NCI-H128 (cell line): ENCODE measurements at regions not wholly inside any gene's neighbourhood (a gene's known extent, or its start where the extent isn't known, plus 50 kb on each side); places are given as distances from the start of the nearest gene placed in this dataset.

Experiments
- DNase-seq: peaks from one replicate; lab custom pipeline; 2025; ENCODE audit not compliant: unreplicated experiment; lab: John Stamatoyannopoulos, UW

DNA sequence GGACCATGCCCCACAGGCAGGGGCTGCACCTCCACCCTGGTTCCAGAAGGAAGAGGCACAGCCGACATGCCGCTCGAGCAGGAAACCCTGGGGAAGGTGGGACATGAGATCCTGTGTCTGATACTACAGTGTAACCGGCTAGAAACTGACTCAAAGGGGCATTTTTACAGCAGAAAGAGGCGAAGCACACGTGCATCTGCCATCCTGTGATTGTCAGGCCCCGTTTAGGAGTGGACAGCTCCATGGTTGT is 62.7 kb downstream of the SIK1 start:
- DNase-seq: no peak

DNA sequence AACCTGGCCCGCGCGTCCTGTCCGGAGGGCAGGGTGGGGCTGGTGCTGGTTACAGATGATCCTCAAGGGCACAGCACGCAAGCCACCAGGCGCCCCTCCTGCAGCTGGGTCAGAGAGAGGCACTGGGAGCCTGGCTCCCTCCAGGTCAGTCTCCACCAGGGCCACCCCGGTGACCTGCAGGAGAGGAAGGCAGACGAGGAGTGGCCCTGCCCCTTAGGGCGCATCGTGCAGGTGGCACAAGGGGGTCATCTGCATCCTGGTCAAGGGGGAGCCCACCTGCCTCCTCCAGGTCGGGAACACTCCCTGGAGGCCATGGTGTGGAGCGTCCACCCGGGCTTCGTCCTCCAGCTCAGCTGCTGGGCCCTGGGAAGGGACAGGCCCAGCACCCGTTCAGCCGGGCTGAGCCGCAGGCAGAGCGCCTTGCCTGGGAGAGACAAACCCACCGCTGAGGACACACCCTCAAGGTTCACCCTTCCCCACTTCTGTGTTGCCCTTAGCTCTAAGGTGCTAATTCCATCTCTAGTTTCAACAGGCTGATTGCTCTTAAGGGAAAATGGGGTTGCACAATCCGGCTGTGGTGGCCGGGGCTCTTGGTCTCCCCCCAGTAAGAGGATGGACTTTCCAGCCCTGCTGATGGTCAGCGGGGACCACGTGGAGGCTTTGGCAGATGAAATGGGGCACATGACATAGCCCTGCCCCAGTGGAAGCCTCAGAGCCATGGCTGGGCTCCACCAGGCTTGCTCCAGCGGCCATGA is 63.2 kb downstream of the SIK1 start:
- DNase-seq: no peak

DNA sequence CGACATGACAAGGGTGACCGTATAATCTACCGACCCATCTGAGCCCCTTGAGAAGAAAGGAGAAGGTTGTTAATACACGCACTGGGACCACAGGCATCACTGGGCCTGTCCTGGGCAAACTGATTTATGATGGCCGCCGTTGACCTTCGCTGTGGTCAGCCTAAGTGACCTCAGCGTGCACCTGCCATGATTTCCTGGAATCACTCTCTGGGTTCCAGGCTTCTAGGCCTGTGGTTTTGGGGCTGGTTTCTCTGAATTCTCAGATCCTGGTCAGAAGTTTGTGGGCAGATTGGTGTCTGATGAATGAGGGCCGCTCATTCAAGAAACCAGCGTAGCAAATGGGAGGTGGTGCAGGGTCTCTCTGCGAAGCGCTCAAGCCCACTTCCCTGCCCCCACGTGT is 64.0 kb downstream of the SIK1 start:
- DNase-seq: no peak

DNA sequence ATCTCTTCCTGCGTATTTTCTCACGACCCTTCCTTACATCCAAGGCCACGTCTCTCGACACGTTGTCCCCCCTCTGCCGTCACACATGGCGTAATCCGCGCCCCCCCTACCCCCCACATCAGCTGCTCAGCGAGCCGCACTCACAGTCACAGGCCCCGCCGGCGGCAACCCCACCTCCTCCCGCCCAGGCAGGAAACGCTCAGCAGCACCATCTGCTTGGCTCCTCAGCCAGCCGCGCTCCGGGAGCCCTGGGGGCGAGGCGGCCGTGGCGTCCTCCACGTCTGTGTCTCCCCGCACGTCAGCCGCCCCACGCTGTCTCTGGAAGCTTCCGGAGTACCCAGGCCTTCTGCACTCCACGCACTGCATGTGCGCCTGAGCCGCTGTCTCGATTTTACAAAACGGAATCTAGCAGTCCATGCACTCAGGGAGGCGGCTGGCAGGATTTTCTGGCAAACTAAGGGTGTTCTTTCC is 64.6 kb downstream of the SIK1 start:
- DNase-seq: no peak

DNA sequence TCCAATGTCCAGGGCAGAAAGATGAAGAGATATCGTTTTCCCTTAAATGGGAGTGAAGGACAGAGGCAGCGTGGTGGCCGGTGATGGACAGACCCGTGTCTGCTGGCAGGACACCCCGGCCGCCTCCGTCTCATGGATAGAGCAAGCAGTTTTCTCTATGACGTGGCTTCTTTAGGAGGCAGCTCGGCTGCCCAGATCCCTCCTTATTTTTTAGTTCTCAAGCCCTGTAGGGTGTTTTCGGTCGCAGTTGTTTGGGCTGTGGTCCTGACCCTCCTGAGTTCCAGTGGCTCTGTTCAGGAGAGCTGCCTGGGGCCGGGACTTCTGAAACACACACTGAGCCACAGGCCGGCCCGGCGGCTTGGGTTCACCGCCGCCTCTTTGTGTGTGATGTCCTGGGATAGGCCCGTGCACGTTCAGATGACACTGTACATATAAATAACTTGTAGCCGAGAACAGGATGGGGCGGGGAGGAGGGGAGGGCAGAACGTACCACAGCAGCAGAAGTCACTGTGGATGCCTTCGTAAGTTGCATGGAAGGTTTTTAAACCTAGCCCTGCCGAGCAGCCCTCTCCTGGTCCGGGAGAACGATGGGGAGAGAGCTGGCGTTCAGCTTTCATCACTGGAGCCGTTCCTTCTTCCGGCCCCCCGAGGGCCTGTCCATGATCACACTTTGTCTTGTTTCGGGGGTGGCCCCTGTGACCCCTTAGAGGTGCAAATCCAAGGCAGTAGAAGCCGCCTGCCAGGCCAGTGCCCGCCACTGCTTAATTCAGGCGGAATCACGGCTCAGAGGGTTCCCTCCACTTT is 65.2 kb downstream of the SIK1 start:
- DNase-seq: no peak

DNA sequence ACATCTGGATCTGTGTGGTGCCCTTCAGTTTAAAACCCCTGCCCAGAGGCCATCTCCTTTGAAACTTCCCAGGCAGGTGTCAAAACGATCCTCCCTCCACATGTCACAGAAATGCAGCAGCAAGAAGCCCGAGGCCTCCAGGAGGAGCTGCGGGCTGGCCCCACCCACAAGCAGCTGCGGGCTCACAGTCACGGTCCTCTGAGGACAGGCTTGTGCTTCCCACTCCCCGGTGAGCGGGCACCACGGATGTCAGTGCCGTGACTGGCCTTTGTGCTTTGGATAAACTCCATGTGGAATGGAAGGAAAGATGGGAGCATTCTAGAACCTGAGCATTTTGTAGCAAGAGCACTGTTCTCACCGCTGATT is 65.8 kb downstream of the SIK1 start:
- DNase-seq: no peak

DNA sequence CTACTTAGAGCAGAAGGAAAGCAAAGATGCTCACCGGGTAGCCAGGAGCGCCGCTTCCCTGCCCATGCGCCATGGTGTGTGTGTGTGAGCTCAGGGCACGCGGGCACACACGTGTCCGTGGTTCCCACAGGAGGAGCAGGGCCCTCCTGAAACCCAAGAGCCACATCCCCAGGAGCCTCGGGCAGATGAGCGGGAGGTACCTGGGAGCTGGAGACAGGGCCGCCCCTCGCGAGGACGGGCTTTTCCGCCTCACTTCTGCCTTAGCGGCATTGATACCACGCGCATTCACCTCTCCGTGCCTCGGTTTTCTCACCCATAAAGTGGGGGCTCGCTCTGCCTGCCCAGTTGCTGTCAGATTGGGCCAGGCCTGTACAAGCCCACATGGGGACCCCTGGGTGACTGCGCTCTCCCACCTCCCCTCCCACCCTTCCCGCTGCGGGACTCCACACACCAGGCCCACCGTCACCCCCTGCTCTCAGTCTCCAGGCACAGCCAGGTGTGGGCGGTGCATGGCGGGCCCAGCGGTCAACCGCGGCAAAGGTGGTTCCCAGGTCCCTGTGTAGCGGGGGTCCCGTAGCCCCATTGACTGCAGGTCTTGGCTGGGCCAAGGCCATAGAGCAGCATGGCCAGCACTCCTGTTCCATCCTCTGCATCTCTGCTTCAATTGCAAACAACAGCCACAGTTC is 66.3 kb downstream of the SIK1 start:
- DNase-seq: no peak

DNA sequence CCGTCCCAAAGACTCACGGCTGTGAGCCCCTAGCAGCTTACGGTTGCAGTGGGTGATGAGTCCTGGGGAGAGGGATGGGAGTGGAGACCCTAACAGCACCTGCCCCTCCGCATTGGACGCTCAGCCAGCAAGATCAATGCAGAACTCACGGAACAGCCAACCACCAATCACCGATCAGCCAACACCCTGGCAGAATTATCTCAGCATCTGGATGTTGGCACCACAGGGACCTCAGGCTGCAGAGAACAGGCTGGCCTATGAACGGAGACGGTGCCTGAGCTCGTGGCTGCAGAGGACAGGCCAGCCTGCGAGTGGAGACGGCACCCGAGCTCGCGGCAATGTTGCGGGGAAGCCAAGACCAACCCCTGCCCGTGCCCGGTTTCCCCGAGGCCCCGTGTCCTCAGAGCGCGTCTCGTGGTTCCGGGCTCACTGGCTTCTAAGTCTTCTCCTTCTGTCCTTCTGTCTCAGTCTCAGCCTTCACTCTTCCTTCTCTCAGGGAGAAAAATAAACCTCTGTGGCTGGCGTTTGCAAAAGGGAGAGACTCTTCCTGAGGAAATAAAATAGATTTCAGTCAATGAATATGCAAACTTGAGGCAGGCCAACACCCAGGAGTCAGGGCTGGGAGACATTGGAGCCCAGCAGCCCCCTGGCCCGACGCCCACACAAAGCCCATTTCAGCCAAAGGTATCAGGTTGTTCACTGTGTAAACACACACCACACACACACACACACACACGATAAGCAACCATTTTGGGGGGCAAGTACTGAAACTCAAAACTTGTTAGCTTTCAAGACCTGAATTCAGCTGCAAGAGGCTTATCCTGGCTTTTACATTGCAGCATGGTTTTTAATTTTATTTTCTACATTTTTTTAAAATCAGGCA is 67.8 kb downstream of the SIK1 start:
- no peak for DNase-seq

DNA sequence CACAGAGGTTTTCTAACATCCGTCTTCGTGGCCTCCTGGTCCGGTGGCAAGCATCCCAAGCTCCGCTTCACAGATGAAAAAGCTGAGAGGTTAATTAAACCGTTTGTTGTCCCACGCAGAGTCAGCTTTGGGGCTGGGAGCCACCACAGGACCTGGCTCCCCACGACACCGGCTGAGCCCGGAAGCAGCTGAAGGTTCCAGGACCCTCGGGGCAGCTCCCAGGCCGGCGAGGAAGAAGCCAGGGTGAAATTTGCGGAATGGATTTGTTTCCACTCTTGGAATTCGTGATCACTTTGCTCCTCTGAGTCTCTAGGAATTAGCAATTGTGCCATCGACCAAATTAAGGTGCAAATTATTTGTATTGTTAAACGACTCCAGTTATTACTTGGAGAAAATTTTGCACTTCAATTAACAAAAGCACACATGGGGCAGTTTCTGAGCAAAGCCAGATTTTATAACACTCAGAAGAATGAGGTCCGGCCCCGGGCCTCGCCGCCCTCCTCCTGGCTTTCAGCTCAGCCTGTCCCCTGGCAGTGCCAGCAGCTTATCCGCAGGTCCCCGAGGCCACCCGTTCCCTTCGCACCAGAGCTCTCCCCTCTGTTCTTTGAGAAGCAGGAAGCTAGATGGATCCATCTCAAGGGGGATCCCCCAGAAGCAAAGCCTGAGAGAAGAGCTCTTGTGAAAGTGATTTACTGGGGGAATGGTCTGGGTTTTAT is 69.1 kb downstream of the SIK1 start:
- DNase-seq: no peak

DNA sequence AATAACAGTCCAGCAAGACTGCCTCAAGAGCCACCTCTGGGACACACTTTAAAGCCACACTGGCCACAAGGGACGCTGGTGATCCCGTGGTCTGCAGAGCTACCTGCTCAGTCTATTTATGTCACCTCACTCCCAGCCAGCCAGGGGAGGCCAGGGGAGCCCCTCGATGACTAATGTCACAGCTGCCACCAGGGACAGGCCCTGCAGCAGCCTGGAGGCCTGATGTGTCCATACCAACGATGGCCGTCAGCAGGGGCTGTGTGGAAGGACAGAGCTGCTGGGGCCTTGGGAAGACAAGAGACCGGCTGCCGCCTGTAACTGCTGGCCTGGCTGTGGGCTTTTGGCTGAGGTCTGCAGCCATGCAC is 71.0 kb downstream of the SIK1 start:
- no peak for DNase-seq

DNA sequence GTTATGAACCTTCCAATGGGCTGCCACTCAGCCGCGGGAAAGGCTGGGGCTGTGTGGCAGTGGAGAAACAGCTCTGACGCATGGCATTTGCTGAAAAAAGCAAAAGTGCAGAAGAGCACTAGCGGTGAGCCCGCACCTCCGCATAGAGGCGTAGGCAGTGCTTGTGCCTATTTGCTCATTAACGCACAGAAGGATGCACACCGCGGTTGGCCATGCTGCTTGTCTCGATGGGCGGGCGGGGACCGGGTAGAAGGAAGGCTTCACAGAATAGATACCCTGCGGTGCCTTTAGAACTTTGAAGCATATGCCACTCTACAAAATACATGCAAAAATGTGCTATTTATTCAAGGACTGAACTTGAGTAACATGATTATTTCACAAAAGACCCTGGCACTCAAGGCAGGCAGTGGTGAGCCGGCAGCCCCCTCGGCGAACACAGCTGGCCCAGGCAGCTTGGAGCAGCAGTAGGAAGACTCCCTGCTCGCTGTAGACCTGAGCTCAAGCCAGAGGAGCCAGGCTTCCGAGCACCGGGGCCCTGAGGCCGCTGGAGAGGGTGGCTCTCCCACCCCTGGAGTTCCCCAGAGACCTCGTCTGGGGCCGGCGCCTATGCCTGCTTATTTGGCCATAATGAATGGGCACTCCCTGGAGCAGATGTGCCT is 71.5 kb downstream of the SIK1 start:
- DNase-seq: no peak

DNA sequence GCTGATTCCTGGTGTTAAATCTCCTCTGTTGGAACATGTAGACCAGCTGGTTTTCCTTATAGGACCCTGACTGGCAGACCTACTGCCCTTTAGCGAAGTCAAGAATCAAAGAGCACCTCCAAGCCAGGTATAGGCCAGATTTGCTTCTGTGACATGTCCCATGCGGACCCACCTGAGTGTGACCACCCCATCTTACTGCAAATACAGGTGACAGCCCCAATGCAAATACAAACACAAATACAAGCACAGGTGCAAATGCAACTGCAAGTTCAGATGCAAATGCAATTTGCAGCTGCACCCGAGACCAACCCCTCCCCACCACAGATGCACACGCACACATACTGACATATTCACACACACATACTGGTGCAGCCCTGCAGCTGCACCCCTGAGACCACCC is 72.3 kb downstream of the SIK1 start:
- DNase-seq: no peak

DNA sequence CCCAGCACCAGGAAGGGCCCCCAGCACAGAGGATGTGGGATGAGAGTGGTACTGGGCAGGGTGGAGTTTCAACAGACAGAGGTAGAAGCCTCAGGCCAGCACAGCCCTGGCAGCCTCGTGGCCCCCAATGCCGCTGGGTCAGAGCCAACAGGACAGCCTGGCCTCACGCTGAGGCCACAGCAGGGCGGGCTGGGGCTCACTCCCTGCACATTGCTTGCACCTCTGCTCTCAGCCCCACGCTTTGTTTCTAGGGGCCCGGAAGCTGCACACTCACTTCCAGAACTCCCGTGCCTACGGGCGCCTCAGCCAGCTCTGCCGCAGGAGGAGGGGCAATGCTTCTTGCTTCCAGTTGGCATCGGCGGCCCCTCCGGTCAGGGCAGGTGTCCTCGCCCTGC is 72.9 kb downstream of the SIK1 start:
- DNase-seq: no peak

DNA sequence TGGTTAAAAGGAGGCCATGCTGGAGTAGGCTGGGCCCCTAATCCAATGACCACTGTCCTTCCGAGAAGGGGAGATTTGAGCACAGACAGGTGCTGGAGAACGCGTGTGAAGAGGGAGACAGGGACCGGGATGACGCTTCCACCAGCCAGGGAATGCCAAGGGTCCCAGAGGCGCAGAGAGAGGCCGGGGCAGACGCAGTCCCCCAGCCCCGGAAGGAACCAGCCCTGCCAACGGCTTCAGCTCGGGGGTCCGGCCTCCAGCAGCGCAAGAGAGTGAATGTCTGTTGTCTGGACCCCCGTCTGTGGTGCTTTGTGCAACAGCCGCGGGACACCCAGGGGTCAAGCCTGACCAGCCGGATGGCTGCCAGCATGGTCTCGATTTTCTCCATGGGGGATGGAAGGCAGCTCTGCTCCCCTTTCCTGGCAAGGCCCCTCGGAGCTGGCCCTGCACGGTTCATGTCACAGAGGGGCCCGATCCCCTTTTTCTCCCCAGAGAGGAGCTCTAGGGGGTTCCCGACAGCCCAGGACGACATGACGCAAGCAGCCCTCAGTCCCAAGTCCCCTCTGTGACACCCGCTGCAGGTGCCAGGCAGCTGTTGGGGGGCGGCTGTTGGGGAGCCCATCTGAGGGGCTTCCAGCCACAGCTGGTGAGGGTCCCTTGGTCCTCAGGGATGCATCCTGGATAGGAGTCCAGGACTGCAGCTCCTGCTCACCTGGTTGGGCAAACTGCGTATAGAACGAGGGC is 73.5 kb downstream of the SIK1 start:
- no peak for DNase-seq

DNA sequence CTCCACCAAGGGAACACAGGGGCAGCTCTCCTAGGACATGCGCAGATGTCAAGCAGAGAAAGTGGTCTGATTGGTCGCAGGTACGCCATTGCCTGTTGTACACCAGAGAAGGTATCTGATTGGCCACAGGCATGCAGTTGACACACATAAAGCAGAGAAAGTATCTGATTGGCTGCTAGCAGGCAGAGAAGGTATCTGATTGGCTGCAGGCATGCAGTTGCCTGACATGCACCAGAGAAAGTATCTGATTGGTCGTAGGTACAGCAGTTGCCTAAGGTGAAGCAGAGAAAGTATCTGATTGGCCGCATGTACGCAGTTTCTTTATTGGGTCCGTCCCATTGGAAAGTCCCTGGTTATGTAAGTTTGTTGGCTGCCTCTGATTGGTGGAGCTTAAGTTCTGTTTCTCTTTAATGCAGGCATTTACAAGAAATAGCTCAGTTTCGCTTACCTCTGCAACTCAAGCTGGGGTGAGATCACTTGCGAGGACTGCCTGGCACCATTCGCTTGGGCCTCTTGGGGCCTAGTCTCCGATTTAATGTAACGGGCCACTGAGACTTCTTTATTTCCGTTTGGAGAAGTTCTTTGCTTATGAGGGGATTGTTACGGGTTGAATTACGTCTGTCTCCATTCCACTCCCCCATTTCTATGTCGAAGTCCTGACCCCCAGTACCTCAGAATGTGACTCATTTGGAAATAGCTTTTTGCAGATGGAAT is 74.2 kb downstream of the SIK1 start:
- DNase-seq: no peak

DNA sequence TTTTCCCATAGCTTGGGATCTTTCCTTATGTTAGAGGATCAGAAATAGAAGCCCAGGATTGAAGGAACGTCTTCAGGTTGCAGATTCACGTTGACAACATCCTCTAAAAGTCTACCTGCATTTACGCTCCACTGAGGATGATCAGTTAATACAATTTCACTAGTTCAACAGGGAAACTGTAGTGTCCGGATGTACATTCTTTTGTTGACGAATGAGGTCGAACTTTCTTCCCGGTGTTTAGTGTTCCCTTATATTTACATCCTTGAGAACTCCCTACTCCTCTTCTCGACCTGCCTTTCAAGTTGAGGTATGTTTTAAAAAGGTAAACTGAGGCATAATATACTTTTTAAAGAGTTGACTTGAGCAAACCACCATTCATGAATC is 74.8 kb downstream of the SIK1 start:
- DNase-seq: no peak

DNA sequence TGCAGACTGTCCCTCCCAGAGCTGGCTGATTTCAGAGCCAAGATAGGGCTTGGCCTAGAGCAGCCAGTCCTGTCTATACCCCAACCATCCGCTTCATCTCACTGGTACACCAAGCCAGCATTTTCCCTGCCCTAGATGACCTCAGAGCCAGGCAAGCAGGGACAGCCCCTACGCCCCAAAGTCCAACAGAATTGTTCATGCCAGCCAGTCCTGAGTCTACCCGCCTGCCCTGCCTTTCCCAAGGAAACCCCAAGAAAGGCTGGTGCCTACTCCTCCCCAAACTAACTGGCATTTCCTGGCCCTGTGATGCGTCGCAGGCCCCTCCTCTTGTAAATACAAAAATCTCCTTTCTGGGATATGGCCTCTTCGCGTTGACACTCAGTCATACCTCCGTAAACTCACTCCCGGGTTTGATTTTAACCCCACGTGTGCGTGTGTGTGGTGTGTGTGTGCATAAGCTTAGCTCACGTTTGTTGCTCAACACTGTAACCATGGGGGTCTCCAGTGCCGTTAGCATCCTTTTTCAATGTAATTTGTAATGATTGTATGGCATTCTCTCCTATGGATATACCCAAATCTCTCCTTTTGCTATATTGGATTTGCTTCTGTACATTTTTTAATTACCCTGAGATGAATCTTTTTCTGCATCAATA is 75.3 kb downstream of the SIK1 start:
- no peak for DNase-seq

DNA sequence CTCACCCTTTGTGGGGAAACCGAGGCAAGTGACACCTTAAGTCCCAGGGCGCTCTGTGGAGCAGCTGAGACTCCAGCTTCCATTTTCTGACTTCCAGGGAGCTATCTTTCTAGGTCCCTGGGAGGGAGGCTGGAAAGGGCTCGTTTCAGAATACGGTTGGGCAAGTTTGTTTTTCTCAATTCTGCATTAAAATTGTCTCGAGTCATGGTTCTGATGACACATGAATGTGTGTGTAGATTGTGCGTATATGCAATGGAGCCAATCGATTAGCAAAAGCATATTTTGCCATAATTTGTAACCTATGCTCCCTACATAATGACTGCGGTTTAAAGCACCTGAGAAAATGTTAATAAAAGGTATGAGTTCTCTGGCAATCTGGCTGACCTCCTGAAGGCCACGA is 77.3 kb downstream of the SIK1 start:
- DNase-seq: no peak
